ENCODE measurements at regions not wholly inside any gene's neighbourhood (a gene's known extent, or its start where the extent isn't known, plus 50 kb on each side); places are given as distances from the start of the nearest gene placed in this dataset.

GRCh38 chr19:28014615-28015405 lies 1198.1 kb downstream of the UQCRFS1 start:
- H3K4me3 ChIP-seq (ENCODE audit: low read length): no peak overlapping the region
- no peak for DNase-seq (ENCODE audit: low read depth)
- TF ChIP-seq CTCF (IDR thresholded peaks at IDR 0.05; ENCODE audit: insufficient read depth, low read depth, low read length, missing control alignments): no peak

- no peak for TF ChIP-seq CTCF (IDR thresholded peaks at IDR 0.05; ENCODE audit: insufficient read depth, low read depth, low read length, missing control alignments)
- H3K4me3 ChIP-seq (ENCODE audit: low read length): no peak overlapping the region
- no peak for DNase-seq (ENCODE audit: low read depth)
These were observed 1200.6 kb downstream of the UQCRFS1 start for GRCh38 chr19:28012361-28012760.

GRCh38 chr19:28010656-28011055 lies 1202.3 kb downstream of the UQCRFS1 start:
- TF ChIP-seq CTCF (IDR thresholded peaks at IDR 0.05; ENCODE audit: insufficient read depth, low read depth, low read length, missing control alignments): no peak
- no peak for DNase-seq (ENCODE audit: low read depth)
- H3K4me3 ChIP-seq (ENCODE audit: low read length): no peak overlapping the region

- H3K4me3 ChIP-seq (ENCODE audit: low read length): no peak overlapping the region
- no peak for TF ChIP-seq CTCF (IDR thresholded peaks at IDR 0.05; ENCODE audit: insufficient read depth, low read depth, low read length, missing control alignments)
- DNase-seq (ENCODE audit: low read depth): no peak
These were observed 1203.3 kb downstream of the UQCRFS1 start for GRCh38 chr19:28009696-28010095.

GRCh38 chr19:28008695-28009094 lies 1204.3 kb downstream of the UQCRFS1 start:
- no peak for DNase-seq (ENCODE audit: low read depth)
- no peak for TF ChIP-seq CTCF (IDR thresholded peaks at IDR 0.05; ENCODE audit: insufficient read depth, low read depth, low read length, missing control alignments)
- no peak overlapping the region for H3K4me3 ChIP-seq (ENCODE audit: low read length)

DNA sequence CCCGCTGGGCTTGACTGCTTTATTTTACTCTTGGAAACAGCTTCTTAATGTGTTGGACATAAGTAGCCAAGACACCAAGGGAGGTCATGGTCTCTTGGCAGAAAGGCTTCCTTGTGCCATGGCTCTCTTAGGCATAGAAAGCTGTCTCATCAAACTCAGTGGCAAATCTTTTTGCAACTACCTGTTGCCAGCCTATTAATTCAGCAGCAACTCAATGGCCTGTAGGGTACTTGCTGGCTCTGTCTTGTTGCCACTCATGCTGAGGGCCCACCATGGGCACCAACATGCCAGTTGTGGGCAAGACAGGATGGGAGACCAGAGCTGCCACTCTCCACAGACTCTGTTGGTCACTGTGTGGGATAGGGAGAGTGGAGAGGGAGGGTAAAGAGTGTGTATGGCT lies 1209.4 kb downstream of the UQCRFS1 start:
- H3K4me3 ChIP-seq (ENCODE audit: low read length): no peak overlapping the region
- no peak for TF ChIP-seq CTCF (IDR thresholded peaks at IDR 0.05; ENCODE audit: insufficient read depth, low read depth, low read length, missing control alignments)
- no peak for DNase-seq (ENCODE audit: low read depth)

GRCh38 chr19:27997069-27997468 lies 1215.9 kb downstream of the UQCRFS1 start:
- H3K4me3 ChIP-seq (ENCODE audit: low read length): no peak overlapping the region
- TF ChIP-seq CTCF (IDR thresholded peaks at IDR 0.05; ENCODE audit: insufficient read depth, low read depth, low read length, missing control alignments): no peak
- DNase-seq (ENCODE audit: low read depth): no peak

Data from epithelial cell of esophagus (primary cell).